GM21717 (cell line): ENCODE measurements at regions not wholly inside any gene's neighbourhood (a gene's known extent, or its start where the extent isn't known, plus 50 kb on each side); places are given as distances from the start of the nearest gene placed in this dataset.
"Not testable (repeated sequence)": the region's sequence is repeated elsewhere in the genome, so short reads cannot be mapped to it uniquely, and the experiment has no call there.

Experiments
- ATAC-seq: cut with Tn5 transposase; IDR thresholded peaks from one replicate; pipeline ENCODE4 v1.9.1; 2021; ENCODE audit warnings: mild to moderate bottlenecking, moderate library complexity; ENCODE audit not compliant: unreplicated experiment

DNA sequence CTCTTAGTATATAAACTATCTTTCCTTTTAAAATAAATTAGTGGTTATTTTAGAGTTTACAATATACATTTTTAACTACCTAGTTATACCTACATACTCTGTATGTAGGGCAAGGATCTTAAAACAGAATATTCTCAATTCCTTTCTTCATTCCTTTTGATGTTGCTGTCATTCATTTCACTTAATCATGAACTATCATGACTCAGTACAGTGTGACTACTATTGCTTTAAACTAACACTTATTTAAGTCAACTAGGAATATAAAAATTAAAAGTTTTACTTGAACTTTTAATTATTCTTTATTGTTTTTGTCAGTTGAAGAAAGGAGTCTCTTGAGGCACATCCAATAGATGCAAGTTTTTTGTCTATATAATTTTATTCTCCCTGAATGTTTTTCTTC, 726.4 kb downstream of the BRINP3 start:
- ATAC-seq, result no peak

DNA sequence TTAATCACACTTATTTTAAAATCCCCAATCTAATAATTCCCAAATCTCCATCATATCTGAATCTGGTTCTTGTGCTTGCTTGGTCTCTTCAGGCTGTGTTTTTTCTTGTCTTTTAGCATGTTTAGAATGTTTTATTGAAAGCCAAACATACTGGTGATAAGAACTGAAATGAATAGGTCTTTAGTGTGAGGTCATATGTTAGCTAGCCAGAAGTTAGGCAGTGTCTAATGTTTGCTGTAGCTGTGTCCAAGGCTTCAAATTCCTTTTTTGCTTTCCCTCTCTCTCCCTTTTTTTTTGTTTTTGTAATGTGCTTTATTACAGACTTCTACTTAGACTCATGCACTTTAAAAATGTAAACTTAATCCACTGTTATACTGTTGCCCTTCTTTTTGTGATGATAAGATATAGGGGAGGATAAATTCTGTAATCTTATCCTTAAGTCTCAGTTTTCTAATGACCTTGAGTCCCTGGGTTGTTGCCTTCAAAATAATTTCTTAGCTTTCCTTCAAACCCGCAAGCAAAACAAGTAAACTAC, 725.1 kb downstream of the BRINP3 start:
- no peak for ATAC-seq

DNA sequence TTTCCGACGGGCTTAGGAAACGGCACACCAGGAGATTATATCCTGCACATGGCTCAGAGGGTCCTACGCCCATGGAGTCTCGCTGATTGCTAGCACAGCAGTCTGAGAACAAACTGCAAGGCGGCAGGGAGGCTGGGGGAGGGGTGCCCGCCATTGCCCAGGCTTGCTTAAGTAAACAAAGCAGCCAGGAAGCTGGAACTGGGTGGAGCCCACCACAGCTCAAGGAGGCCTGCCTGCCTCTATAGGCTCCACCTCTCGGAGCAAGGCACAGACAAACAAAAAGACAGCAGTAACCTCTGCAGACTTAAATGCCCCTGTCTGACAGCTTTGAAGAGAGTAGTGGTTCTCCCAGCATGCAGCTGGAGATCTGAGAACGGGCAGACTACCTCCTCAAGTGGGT, 722.6 kb downstream of the BRINP3 start:
- not testable (repeated sequence) for ATAC-seq

DNA sequence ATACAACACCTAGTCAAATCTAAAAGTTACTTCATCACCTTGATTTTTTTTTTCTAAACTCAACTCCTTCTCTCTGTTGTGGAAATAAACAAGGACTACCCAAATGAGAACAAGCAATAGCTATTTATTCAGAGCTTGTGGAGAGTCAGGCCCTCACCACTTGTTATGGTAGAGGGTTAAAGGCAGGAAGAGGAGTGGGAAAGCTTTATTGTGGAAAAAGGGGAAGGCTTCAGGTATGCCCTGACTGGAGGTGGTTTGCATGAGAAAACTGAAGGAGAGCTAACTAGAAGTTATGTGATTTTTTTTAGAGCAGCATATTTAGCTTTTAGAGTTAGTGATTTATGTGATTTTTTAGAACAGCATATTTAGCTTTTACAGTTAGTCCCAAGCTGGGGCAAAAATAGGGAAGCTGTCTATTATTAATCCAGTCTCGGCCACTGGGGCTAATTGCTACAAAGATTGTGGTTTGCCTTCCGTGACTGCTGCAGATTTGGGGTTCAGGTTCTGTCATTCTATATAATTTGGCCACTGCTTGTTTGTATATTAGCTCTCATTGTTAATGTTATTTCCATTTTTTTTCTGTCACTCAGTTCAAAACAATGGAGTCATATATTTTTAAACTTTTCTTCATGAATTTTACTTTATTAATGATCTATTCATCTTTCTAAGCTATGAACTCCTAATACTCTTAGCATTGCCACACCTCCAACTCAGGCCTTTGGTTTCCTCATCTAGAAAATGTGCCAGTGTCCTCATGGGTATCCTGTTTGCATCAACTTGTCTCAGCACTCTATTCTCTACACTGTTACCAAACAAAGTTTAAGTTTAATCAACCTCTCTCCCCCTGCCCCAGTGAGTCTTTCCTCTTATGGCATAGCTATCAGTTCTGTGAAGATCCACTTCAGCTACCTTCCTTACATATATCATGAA, 713.0 kb downstream of the BRINP3 start:
- no peak for ATAC-seq

DNA sequence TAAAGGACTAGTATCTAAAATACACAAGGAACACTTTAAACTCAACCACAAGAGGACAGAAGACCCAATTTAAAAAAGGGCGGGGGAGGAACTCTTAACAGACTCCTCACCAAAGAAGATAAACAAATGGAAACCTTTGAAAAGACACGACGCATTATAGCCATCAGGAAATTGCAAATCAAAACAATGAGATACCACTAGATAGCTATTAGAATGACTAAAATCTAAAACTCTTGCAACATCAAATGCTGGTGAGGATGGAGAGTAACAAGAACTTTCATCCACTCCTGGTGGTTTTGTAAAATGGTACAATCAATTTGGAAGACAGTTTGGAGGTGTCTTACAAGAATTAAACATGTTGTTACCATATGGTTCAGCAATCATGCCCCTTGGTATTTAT, 708.2 kb downstream of the BRINP3 start:
- ATAC-seq, result no peak

DNA sequence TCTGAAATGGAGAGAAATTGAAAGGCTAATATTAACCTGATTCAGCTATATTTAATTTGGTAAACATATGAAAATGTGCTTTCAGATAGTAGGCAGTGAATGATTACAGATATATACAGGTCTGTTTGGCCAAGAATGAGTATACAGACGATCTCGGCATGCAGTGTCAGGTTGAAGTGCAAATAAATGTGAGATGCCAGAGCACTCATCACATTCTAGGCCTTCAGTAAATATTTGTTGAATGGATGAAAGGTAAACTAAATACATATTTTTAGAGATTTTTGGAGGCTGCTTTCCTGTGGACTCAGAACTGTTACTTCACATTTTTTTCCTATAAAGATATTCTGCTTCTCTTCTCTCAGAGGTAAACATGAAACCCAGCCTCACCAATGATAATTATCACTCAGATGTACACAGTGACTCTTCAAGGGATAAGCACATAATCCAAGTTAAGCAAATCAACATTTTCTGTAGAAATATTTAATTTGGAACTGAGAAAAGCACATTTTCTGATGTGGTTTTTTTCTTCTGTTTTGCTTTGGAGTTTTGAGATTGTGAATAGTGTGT, 702.9 kb downstream of the BRINP3 start:
- no peak for ATAC-seq

DNA sequence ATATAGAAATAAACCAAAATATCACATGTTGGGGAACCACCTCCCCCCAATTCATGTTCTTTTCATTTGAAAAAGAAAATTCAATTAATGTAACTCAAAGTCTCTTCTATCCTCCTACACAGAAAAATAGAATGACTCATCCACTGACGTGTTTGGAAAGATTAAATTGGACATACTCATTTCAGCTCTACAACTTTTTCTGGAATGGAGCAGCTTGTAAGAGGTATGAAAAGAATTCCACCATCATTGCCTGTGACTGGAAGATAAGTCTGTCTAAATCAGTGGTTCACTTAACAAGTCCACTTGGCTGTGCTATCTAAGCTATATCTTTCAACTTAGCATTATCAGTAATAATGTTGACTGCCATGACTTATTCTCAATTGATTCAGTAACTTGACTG, 702.3 kb downstream of the BRINP3 start:
- ATAC-seq, result no peak

DNA sequence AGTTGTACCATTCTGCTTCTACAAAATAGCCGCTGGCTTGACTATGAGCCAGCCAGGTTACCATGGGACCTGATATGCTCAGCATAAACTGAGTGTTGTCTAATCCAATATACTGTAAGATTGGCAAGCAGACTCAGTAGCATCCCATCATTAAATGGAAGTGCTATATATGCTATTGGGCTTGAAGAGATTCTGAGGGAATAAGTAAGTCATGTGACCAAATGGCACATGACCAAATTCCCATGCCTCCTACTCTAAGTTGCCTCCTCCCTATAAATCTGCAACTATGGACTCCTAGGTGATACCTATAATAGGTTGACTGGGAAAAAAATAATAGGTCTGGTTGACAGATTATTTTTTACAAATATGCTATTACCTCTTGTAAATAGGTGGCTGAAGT, 698.6 kb downstream of the BRINP3 start:
- ATAC-seq, result no peak

DNA sequence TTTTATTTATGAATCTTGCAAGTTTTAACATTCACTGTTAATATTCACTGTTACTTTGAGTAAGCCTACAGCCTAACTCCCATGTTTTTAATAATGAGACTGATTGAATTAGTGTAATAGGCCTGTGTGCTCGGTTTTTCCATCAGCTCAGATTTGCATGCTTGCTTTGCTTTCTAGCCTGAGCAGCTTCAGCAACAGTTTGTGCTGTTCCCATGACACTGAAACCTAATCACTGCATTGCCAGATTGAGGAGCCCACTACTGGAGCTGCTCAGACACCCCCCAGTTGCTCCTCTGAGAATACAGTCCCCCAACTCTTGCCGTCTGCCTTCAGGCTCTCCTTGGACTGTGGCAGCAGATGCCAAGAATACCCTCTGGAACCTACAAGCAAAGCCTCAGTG, 695.4 kb downstream of the BRINP3 start:
- ATAC-seq, result no peak

DNA sequence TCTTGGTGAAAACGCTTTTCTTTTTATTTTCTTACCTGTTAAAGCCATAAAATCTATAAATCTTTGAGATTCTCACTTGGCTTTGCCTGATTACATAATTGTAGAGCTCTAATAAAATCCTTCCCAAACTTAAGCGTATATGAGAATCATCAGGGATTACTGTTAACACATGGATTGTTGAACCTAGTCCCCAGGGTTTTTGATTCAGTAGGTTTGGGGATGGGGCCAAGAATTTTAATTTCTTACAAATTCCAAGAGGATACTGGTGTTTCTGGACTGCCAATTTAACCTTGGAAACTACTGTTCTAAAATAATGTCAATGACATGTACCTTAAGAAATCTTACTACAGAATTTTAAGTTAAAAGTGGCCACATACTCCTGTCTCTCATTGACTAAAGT, 694.2 kb downstream of the BRINP3 start:
- ATAC-seq, result no peak

DNA sequence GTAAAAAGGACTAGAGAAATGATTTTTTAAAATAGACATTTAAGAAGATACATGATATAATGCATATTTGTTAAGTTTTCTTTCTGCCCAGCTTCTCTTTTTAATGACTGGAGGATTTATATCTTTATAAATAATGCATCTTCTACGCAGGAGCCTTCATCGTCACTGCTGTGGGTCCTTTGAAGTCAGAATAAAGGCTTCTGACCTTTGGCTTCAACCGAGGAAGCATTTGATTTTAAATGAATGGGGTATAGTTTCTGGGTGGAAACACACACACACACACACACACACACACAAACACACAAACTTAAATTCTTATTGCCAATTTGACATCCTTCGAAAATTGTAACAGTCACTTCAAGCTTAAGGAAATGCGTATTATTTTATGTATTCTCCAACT, 690.9 kb downstream of the BRINP3 start:
- no peak for ATAC-seq

DNA sequence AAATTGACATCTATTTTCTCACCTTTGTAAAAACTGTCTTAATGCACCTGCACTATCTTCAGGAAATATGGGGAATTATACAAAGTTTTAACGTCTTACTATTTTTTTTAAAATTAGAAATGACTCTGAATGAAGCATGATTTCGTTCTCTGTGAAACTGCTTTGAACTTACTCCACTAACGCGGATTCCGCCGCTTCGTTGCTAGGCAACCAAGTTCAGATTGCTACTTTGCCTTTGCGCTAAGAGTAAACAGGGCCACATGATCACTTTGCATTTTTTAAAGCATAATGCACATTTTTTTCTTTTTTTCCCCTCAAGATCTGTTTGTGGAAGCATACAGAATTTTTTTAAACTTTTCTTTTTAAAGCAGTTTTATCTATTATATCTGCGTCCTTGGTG, 690.5 kb downstream of the BRINP3 start:
- no peak for ATAC-seq

DNA sequence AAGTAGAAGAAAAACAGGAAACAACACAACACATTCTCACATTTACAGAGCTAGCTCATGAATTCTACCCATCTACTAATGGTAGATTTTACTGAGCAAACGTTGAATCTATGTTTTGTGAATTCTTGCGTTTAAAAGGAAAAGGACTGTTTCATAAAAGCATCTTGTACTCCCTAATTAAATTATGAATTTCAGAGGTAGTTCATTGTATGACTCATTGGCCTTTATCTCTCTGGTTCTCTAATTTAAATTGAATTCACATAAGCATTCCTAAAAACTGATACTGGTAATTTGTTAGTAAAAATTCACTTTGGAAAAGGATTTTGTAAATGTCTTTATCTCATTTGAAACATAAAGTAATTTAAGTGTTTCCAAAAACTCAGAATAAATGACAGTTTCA, 687.3 kb downstream of the BRINP3 start:
- no peak for ATAC-seq

DNA sequence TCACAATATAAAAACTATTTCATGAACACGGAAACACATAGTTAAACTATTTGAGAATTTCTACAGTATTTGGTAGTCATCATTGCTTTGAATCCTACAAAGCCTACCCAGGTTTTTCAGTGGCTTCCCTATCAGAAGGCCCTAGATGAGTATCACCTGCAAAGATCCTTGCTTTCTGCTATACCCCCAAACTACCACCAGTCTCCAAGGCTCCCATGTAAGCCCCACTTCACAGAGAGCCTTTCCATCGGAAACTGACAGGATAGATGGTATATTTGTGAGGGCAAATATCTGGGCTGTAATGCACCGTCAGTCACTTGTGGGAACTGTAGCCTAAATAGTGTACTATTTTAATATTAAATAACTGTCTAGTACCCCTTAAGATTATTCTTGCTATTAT, 674.3 kb downstream of the BRINP3 start:
- no peak for ATAC-seq

DNA sequence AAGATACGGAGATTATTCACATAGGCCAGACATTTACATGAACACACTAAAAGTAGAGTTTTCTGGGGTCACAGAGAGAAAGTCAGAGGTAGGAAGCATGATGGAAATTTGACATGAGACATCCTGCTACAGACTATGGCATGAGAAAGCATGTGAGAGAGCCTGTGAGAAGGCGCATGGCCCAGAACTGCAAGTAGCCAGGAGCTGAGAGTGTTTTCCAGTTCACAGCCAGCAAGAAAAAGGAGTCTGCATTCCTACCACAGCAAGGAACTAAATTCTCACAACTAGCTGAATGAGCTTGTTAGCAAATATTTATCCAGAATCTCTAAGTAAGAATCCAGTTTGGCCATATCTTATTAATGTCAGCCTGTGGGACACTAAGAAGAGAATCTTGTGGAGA, 673.3 kb downstream of the BRINP3 start:
- ATAC-seq, result no peak

DNA sequence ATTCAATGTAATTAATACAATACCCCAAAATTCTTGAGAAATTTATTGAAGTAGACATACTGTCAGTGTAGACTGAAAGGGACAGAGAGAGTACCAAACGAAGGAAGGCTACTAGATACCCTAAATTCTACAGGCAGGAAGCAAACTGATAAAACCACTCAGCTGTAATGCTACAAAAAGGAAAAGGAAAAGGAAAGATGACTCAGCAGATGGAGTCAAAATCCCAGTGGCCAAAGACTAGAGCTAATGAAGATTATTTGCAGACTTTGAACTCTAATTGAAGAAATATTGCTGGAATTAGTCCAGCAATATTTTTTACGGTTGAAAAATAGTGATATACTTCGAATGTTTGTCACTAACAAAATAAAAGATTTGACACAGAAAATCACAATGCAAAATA, 671.9 kb downstream of the BRINP3 start:
- ATAC-seq, result no peak

DNA sequence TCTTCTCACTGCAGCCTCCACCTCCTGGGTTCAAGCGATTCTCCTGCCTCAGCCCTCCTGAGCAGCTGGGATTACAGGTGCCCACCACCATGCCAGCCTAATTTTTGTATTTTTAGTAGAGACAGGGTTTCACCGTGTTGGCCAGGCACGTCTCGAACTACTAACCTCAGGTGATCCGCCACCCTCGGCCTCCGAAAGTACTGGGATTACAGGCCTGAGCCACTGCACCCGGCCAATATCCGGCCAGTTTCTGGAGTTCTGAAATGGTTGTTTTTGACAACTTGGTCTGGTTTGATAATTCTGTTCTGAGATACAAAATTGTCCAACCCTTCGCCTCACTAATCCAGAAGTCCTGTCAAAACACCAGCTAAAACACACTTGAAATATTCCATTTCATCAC, 667.0 kb downstream of the BRINP3 start:
- not testable (repeated sequence) for ATAC-seq

DNA sequence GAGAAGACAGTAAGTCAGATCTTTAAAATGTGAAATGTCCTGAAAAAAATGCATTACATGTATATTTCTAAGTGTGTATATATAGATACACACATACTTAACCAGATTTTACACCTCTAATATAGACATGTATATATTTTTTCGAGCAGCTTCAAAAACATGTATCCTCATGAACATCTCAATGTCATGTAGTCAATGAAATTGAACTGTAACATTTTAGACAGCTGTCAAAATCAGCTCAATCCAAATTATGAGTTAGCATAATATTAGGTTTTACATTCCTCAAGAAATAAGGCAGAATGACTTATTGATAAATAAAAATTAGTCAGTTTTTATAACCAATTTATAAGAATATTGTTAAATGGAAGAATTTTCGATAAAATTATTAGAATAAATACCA, 665.7 kb downstream of the BRINP3 start:
- ATAC-seq, result no peak

DNA sequence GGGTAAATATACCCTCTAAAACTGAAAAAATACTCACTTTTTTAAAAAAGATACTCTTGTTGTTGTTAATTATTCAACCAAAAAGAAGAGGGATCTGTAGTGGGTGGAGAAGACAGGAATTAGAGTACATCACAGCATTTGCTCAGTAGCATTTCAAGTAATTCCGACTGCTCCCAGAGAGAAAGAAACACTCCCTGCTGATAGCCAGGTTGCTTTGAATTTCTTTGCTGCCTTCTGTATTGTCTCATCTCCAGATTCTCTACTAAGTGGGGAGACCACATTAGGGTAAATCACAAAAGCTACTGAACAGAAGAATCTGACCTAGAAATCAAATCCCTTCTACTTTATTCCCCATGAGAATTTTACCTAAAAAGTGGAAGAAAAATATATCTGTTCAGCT, 661.1 kb downstream of the BRINP3 start:
- no peak for ATAC-seq

DNA sequence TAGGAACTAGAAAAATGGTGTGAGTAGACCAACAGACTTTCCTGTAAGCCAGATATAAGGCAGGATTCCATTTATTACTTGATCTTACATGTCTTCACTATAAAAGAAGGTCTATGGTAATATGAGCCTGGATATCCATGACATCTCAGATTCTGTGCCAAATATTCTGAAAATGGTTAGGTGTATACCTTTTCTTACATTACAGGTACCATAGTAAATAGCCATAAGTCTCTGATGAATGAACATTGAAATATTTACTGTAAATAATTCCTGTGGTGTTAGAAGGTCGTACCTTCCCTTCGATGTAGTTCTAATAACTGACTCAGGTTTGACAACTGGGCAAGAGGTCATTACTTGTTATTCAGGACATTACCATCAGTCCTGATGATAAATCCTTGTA, 657.9 kb downstream of the BRINP3 start:
- no peak for ATAC-seq

DNA sequence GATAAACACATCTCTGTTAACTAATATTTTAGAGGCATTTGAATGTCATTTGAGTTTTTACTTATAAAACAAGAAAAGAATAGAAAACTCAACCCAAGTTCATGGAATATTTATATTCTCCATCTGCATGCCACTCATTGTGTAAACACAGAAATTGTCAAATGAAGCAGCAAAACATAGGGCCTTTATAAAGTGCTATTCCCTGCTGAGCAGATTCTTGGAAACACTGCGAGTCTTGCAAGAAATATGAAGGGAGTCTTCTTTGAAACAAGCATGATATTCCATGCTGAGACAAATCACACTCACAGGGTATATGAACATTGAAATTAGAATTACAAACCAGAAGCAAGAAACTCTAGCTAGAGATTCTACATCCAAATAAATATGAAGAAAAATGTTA, 655.8 kb downstream of the BRINP3 start:
- no peak for ATAC-seq

DNA sequence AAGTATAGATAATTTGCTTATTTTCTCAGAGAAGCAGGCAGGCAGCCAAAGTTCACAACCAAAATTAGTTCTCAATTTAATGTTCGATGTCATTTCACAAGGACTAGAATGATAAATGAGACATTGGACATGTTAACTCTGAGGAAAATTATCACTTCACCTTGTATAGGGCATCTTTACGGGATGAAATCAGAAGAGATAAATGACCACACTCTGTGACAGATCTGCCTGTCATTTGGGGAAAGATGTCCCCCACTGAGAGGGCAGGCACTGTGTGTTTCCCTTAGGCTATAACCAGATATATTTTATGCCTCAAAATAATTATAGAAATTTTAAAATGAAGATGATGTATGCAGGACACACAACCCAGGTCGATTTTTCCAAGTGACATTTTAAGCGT, 642.9 kb downstream of the BRINP3 start:
- ATAC-seq, result no peak
